Smooth muscle cell (in vitro differentiated cells): ENCODE measurements at regions not wholly inside any gene's neighbourhood (a gene's known extent, or its start where the extent isn't known, plus 50 kb on each side); places are given as distances from the start of the nearest gene placed in this dataset.
A peak's percentile ranks its signal among the peaks of the same experiment; 100 is the strongest.

Experiments
- DNase-seq: peaks from one replicate; lab custom pipeline; 2025; ENCODE audit not compliant: unreplicated experiment; lab: John Stamatoyannopoulos, UW
- H2AFZ ChIP-seq: fragments of 200-600 bp; sonication (generic); 2 replicates; pipeline ENCODE4 v1.6.0; 2016; ENCODE audit warnings: antibody characterized with exemption, low read depth, mild to moderate bottlenecking
- H3F3A ChIP-seq: fragments of 200-600 bp; sonication (generic); 2 replicates; pipeline ENCODE4 v1.6.0; 2017; ENCODE audit warnings: antibody characterized with exemption, low read depth
- H3K27ac ChIP-seq: fragments of 200-600 bp; sonication (generic); 2 replicates; pipeline ENCODE4 v1.5.1; 2016; ENCODE audit warnings: low read depth, mild to moderate bottlenecking
- H3K27me3 ChIP-seq: fragments of 200-600 bp; sonication (generic); 2 replicates; pipeline ENCODE4 v1.6.1; 2016; ENCODE audit warnings: low read depth, mild to moderate bottlenecking
- H3K36me3 ChIP-seq: fragments of 200-600 bp; sonication (generic); 2 replicates; pipeline ENCODE4 v1.5.1; 2016; ENCODE audit warnings: low read depth
- H3K4me1 ChIP-seq: fragments of 200-600 bp; sonication (generic); 2 replicates; pipeline ENCODE4 v1.5.1; 2016; ENCODE audit warnings: low read depth
- H3K4me2 ChIP-seq: fragments of 200-600 bp; sonication (generic); 2 replicates; pipeline ENCODE4 v1.6.0; 2016; ENCODE audit warnings: mild to moderate bottlenecking
- H3K4me3 ChIP-seq: fragments of 200-600 bp; sonication (generic); 2 replicates; pipeline ENCODE4 v1.5.1; 2016; ENCODE audit warnings: mild to moderate bottlenecking
- H3K79me2 ChIP-seq: fragments of 200-600 bp; sonication (generic); 2 replicates; pipeline ENCODE4 v1.6.0; 2016; ENCODE audit warnings: low read depth, mild to moderate bottlenecking
- H3K9ac ChIP-seq: fragments of 200-600 bp; sonication (generic); 2 replicates; pipeline ENCODE4 v1.6.0; 2016; ENCODE audit warnings: low read depth
- H3K9me3 ChIP-seq: fragments of 200-600 bp; sonication (generic); replicated peaks from 2 replicates; pipeline ENCODE4 v1.5.1; 2016; ENCODE audit warnings: low read depth
- H4K20me1 ChIP-seq: fragments of 200-600 bp; sonication (generic); 2 replicates; pipeline ENCODE4 v1.6.0; 2016; ENCODE audit warnings: low read depth
- CTCF ChIP-seq: fragments of 200-600 bp; sonication (generic); IDR thresholded peaks from 2 replicates; pipeline ENCODE4 v1.5.1; 2017; ENCODE audit warnings: borderline replicate concordance, mild to moderate bottlenecking, antibody characterized with exemption; ENCODE audit not compliant: insufficient read depth, poor library complexity, severe bottlenecking
- WGBS: methylation state at CpG from one replicate; pipeline ENCODE4 v1.1.7; 2016; ENCODE audit warnings: low lambda C conversion rate; 5-methylcytosine and 5-hydroxymethylcytosine counted together

DNA sequence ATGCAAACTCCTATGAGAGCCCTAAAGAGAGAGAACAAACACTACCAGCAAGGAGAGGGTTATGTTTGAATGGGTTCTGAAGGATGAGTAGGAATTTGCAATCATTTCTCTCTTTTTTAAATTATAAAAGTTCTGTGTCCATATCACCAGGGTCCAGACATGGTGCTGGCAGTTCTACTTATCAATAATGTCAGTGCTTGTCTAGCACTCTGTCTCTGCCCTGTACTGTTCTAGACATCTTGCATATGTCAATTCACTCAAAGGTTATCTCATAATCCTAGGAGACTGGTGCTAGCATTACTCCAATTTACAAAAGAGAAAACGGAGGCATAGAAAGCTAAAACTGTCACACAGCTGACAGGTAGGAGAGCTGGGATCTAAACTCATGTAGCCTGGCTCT, 101.3 kb downstream of the VEGFA start:
- Histone ChIP-seq H3F3A (peaks cover 3% of the 10 kb centered on the region), H3K4me1 (peaks cover 20% of the 10 kb centered on the region)
- WGBS = 80% methylated on average over 1 of the region's 1 CpG

DNA sequence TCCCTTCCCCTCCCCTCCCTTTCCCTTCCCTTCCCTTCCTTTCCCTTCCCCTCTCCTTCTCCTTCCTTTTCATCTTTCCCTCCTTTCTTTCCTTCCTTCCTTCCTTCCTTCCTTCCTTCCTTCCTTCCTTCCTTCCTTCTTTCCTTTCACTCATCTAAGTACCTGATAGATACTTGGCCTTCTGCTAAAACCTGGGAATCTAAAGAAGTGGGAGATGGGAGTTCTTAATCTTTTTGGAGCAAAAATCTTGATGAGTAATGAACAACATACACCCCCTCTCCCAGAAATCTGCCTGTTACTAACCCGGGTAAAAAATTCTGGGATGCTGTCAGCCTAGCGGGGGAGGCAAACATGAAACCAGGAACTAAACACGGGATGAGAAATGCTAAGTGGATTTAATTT, 100.7 kb downstream of the VEGFA start:
- Histone ChIP-seq H3K27me3 (no peaks in the 10 kb centered on the region), H3K27ac (no peak overlapping the region), H3K4me1 (peaks cover 23% of the 10 kb centered on the region), H3K79me2 (no peaks in the 10 kb centered on the region), H3F3A (peaks cover 3% of the 10 kb centered on the region), H3K9ac (no peak overlapping the region), H3K9me3 (no peaks in the 10 kb centered on the region), H3K4me2 (no peak overlapping the region), H4K20me1 (no peaks in the 10 kb centered on the region), H3K4me3 (no peak overlapping the region), H3K36me3 (no peaks in the 10 kb centered on the region), H2AFZ (no peak overlapping the region)
- 34% methylated on average over 3 of the region's 3 CpGs for WGBS
- no peak for TF ChIP-seq CTCF
- DNase-seq = no peak

More for the DNA sequence above, 101.3 kb downstream of the VEGFA start:
- no peaks in the 10 kb centered on the region for H3K9me3 ChIP-seq
- peak overlapping the region; percentile 74 for H3K4me2 ChIP-seq
- H3K9ac ChIP-seq = no peak overlapping the region
- no peak overlapping the region for H3K4me3 ChIP-seq
- no peaks in the 10 kb centered on the region for H3K27me3 ChIP-seq
- no peaks in the 10 kb centered on the region for H3K79me2 ChIP-seq
- no peak for TF ChIP-seq CTCF
- DNase-seq = no peak
- H4K20me1 ChIP-seq = no peaks in the 10 kb centered on the region
- H3K27ac ChIP-seq = no peak overlapping the region
- no peaks in the 10 kb centered on the region for H3K36me3 ChIP-seq
- H2AFZ ChIP-seq = no peak overlapping the region

GRCh38 chr6:43869792-43870659, 100.0 kb downstream of the VEGFA start:
- H3K4me1 ChIP-seq = peaks cover 29% of the 10 kb centered on the region
- no peak overlapping the region for H3K4me3 ChIP-seq
- H3K36me3 ChIP-seq = no peaks in the 10 kb centered on the region
- DNase-seq = no peak
- H3F3A ChIP-seq = peaks cover 3% of the 10 kb centered on the region
- 79% methylated on average over 8 of the region's 8 CpGs for WGBS
- H3K4me2 ChIP-seq = peak overlapping the region; percentile 6
- no peak for TF ChIP-seq CTCF
- H3K79me2 ChIP-seq = no peaks in the 10 kb centered on the region
- H4K20me1 ChIP-seq = no peaks in the 10 kb centered on the region
- H3K9ac ChIP-seq = no peak overlapping the region
- no peaks in the 10 kb centered on the region for H3K9me3 ChIP-seq
- H3K27ac ChIP-seq = no peak overlapping the region
- no peak overlapping the region for H2AFZ ChIP-seq
- no peaks in the 10 kb centered on the region for H3K27me3 ChIP-seq
